ENCODE measurements at regions not wholly inside any gene's neighbourhood (a gene's known extent, or its start where the extent isn't known, plus 50 kb on each side); places are given as distances from the start of the nearest gene placed in this dataset.

DNA sequence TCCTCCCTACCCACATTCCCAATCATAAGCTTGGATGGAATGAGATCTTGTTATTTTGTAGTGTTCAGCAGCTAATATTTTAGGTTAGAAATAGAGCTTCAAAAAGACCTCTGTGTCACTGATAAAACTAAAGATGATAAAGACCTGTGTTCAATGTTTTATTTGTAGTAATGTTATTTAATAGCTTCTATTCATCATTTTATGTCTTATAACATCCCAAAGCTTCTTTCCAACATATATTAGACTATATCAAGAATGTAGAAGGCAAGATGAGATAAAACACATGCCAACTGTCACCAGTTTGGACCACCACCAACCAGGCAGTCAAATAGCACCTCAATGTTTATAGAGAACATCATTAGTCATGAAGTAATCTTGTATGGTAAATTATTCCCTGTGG is 409.5 kb upstream of the ITGA1 start:
- no peak overlapping the region for H3K4me3 ChIP-seq (ENCODE audit: low read length)
- TF ChIP-seq CTCF (IDR thresholded peaks at IDR 0.05; ENCODE audit: insufficient read depth, low read depth, low read length, missing control alignments): no peak
- no peak for DNase-seq (ENCODE audit: low read depth)

- no peak overlapping the region for H3K4me3 ChIP-seq (ENCODE audit: low read length)
- no peak for DNase-seq (ENCODE audit: low read depth)
- no peak for TF ChIP-seq CTCF (IDR thresholded peaks at IDR 0.05; ENCODE audit: insufficient read depth, low read depth, low read length, missing control alignments)
Measured at GRCh38 chr5:52388349-52388748, 399.4 kb upstream of the ITGA1 start.

GRCh38 chr5:52392321-52392720 is 395.4 kb upstream of the ITGA1 start:
- DNase-seq (ENCODE audit: low read depth): no peak
- TF ChIP-seq CTCF (IDR thresholded peaks at IDR 0.05; ENCODE audit: insufficient read depth, low read depth, low read length, missing control alignments): no peak
- H3K4me3 ChIP-seq (ENCODE audit: low read length): no peak overlapping the region

DNA sequence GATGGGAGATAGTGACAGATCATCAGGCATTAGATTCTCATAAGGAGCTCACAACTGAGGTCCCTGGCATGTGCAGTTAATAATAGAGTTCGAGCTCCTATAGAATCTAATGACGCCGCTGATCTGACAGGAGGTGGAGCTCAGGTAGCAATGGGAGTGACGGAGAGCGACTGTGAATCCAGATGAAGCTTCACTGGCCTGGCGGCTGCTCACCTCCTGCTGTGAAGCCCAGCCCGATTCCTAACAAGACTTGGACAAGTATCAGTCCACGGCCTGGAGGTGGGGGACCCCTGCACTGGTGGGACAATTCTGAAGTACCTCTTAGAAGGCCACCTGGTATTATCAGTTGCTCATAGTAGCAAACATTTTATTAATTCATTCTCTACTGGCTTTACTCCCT is 377.9 kb upstream of the ITGA1 start:
- DNase-seq (ENCODE audit: low read depth): no peak
- no peak for TF ChIP-seq CTCF (IDR thresholded peaks at IDR 0.05; ENCODE audit: insufficient read depth, low read depth, low read length, missing control alignments)
- no peak overlapping the region for H3K4me3 ChIP-seq (ENCODE audit: low read length)

GRCh38 chr5:52419357-52419756 is 368.4 kb upstream of the ITGA1 start:
- TF ChIP-seq CTCF (IDR thresholded peaks at IDR 0.05; ENCODE audit: insufficient read depth, low read depth, low read length, missing control alignments): no peak
- no peak for DNase-seq (ENCODE audit: low read depth)
- no peak overlapping the region for H3K4me3 ChIP-seq (ENCODE audit: low read length)

DNA sequence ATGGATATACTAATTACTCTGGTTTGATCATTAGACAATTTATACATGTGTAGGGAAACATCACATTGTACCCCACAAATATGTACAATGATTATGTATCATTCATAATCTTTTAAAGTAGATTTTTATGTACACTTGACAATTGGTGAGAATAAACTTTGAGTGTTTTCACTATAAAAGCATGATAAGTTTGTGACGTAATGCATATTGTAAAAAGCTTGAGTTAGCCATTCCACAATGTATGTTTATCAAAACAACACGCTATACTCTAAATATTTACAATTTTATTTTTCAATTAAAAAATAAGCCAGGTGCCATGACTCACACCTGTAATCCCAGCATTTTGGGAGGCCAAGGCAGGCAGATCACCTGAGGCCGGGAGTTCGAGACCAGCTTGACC is 360.1 kb upstream of the ITGA1 start:
- no peak overlapping the region for H3K4me3 ChIP-seq (ENCODE audit: low read length)
- no peak for DNase-seq (ENCODE audit: low read depth)
- TF ChIP-seq CTCF (IDR thresholded peaks at IDR 0.05; ENCODE audit: insufficient read depth, low read depth, low read length, missing control alignments): no peak

GRCh38 chr5:52428977-52429489 is 358.7 kb upstream of the ITGA1 start:
- no peak overlapping the region for H3K4me3 ChIP-seq (ENCODE audit: low read length)
- TF ChIP-seq CTCF (IDR thresholded peaks at IDR 0.05; ENCODE audit: insufficient read depth, low read depth, low read length, missing control alignments): no peak
- DNase-seq (ENCODE audit: low read depth): no peak
